DMS114 treated with DMSO at 0.1 percent for 48 hours (cell line): ENCODE measurements at regions not wholly inside any gene's neighbourhood (a gene's known extent, or its start where the extent isn't known, plus 50 kb on each side); places are given as distances from the start of the nearest gene placed in this dataset.

Source experiments
- DNase-seq: peaks from one replicate; lab custom pipeline; 2025; ENCODE audit not compliant: unreplicated experiment; lab: John Stamatoyannopoulos, UW

- no peak for DNase-seq
These were observed 169.7 kb upstream of the MITF start for GRCh38 chr3:69569520-69569919.

GRCh38 chr3:69568951-69569350 lies 170.3 kb upstream of the MITF start:
- no peak for DNase-seq

GRCh38 chr3:69568458-69568857 lies 170.8 kb upstream of the MITF start:
- no peak for DNase-seq

DNA sequence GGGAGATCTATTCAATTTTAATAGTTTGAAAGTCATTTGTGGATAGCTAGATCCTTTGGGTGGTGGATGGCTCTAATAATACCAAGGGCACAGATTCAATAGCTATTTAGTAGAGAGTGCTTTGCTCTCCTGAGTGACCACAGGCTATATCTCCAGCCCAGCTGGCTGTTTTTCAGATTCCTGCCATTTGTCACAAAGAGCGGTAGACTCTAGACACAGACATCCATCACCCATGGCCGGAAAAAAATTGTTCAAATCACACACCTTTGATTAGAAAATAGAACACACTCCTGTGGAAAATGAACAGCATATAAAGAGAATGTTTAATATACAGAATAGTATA lies 171.6 kb upstream of the MITF start:
- DNase-seq: no peak

DNA sequence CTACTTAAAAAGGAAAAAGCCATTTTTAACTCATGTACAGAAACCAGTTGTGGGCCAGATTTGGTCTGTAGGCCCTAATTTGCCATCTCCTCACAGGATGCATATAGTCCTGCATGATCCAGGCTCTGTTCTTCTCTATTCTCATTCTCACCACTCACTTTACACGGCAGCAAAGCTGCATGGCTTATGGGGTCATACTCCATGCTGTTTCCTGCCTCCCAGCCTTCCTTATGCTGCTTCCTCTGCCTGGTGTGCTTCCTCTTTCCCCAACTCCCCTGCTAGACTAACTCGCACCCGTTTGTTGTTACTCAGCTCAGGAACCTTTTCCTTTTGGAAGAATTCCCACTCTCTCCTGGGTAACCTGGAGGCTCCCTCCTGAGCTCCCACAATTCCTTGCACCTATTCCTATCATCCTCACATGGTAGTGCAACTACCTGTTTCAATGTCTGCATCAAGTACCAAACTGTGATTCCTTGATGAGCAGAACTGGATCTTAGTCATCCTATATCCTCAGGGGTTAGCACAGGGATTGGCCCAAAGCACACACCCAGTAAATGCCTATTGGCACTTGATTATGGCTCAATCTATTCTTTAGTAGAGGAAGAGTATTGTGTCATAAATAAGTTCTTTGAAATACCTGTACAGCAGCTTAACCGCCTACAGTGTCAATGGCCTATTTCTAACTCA lies 172.1 kb upstream of the MITF start:
- DNase-seq: no peak

DNA sequence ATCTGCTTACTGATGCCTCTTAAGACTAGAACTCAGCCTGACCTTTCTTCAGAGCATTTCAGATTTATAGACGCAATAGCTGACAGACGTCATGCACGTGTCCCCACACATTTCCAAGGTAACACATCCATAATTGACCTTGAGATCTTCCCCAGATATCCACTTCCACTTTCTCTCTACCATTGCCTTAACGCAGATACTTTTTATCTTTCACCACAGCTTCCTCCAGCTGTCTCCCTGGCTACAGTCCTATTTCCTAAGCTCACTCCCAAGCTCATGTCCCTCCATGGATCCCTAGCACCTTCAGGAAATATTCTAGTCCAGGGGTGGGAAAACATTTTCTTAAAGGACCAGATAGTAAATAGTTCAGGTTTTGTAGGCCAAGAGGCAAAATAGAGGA lies 173.0 kb upstream of the MITF start:
- DNase-seq: no peak

DNA sequence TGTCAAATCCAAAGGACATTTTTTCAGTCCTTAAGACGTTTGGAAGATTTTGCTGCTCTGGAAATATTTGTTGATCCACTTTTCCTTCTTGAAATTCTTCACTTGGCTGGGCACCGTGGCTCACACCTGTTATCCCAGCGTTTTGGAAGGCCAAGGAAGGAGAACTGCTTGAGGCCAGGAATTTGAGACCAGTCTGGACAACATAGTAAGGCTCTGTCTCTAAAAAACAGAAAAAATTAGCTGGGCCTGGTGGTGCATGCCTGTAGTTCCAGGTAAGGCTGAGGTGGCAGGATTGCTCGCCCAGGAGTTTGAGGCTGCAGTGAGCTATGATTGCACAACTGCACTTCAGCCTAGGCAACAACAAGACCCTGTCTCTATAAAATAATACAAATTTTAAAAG lies 173.9 kb upstream of the MITF start:
- DNase-seq: no peak

DNA sequence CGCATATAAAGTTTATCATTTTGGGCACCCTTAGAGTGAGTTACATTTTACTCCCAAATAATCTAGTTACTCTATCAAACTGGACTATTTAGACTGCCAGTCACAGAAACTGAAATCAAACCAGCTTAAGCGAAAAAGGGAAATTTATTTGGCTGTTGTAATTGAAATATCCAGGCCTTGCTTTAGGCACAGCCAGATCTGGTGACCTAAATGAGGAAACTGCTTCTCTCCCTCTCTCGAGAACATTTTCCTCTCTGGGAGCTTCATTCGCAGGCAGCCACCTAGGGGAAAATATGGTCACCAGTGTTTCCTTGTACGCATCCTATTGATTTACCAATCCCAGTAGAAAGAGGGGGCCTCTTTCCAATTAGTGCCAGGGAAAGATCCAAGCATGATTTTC lies 175.3 kb upstream of the MITF start:
- no peak for DNase-seq

GRCh38 chr3:69563151-69563550 lies 176.1 kb upstream of the MITF start:
- no peak for DNase-seq

GRCh38 chr3:69562020-69562419 lies 176.1 kb upstream of the FRMD4B start:
- no peak for DNase-seq

GRCh38 chr3:69560818-69561217 lies 174.9 kb upstream of the FRMD4B start:
- no peak for DNase-seq

- no peak for DNase-seq
These were observed 174.2 kb upstream of the FRMD4B start for GRCh38 chr3:69560116-69560515.

DNA sequence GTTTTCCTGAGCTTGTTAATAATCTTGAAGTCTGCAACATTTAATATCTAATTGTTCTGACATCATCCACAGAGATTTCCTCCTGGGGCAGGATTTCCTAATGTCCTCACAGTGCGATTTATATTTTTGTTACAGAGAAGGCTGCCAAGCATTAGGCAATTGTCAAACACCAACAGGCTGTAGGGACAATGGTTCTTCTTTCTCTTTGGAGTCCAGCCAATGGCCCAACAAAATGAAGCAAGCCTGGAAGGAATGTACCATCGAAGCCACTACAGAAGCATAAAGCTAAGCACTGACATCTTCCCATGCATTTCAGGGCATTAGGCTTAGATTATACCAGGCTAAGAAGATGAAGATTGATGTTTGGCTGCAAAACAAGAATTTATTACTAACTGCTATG lies 173.0 kb upstream of the FRMD4B start:
- DNase-seq: no peak

GRCh38 chr3:69554576-69554975 lies 168.7 kb upstream of the FRMD4B start:
- DNase-seq: no peak

DNA sequence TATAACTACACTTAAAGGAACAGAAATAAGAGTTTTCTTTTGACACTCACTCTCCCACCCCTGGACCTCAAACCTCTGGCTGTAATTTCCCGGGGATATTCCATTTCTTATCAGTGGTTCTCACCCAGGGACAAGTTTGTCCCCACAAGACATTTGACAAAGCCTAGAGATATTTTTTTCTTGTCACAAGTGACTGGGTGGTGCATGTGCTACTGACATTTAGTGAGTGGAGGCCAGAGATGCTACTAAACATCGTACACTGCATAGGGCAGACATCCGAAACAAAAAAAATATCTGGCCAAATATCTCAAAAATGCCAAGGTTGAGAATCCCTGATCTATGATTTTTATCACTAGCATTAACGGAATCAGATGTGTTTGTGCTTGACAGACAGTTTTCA lies 168.0 kb upstream of the FRMD4B start:
- no peak for DNase-seq

- DNase-seq: no peak
These were observed 161.6 kb upstream of the FRMD4B start for GRCh38 chr3:69547461-69547880.

- no peak for DNase-seq
These were observed 157.0 kb upstream of the FRMD4B start for GRCh38 chr3:69542805-69543429.

DNA sequence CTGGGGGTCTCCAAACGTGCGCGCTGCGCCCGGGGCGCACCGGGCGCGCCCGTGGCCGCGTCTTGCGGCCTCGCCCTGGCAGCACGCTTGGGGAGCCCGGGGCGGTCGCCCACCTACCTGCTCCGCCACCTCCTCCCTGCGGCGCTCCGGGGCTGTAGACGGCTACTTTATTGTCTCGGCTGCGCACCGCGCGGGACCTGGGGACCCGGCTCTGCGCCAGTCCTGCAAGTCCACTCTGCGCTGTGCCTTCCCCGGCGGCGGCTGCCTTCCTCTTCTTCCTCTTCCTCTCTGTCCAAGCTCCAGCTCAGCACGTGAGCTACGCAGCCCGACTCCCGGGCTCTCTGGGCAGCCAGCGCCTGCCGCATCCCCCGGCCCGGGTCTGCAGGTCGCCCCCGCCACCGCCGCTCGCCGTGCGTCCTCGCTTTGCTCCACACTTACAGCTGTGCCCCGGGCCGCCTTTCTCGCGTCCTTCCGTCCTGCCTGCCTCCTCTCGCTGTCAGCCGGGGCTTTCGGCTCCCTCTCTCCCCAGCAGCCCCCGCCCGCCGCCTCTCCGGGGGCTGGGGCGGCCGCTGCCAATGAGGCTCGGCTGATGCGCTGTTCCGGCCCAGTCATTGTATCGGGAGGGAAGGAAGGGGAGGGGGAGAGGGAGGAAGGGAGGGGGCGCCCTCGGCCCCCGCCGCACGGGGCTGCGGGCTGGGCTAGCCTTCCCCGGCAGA lies 156.4 kb upstream of the FRMD4B start:
- DNase-seq: peak; percentile 1

- DNase-seq: no peak
These were observed 155.8 kb upstream of the FRMD4B start for GRCh38 chr3:69541711-69542088.

DNA sequence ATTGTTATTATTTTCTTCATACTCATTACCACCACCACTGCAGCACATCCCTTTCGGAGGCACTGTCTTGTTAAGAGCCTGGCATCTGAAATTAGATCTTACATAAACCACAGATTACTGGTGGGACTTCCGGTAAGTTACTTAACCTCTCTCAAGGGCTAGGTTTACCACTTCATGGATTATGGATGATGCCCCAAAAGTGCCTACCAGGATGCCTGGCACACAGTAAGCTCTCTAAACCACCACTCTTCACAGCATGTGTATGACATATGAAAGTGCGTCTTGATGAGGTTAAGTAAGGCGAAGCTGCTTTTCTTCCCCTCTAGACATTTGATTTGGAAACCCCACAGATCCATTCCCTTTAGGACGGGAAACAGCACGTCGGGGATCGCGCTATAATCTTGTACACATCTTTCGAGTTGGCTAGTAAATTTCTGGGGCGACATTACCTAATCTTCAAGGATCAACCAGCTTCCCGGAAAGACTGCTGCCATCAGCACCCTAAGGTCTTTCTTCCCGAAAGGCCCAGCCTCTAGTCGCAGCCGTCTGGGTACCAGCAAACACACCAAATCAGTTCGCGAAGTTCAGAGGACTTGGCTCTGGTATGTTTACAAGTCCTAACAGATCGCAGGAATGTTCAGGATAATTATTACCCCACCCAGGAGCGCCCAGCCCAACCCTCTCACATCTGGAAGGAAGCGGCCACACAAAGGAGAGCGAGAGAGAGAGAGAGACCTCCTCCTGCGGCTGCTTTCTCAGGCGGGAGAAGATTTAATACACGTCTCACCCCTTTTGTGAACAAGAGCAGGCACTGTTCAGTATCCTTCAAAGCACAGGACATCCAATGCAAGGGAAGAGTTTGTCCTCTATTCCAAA lies 155.1 kb upstream of the FRMD4B start:
- DNase-seq: no peak

DNA sequence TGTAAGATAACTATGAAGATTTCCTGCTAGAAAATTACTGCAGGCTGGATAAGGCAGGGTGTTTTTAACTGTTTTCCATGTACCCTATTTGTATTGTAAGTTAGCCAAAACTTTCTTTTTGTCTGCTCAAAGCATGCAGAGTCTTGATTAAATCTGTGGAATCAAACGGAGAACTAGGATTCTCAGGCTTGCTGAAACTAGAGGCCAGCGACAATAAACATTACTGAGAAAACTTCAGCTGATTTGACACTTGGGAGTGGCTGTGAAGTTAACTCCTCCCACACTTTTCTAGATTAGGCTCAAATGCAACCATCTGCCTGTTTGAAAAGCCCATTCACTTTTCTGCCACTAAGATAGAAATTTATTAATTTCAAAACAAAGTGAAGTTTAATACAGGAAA lies 153.2 kb upstream of the FRMD4B start:
- DNase-seq: no peak

GRCh38 chr3:69538281-69538680 lies 152.4 kb upstream of the FRMD4B start:
- no peak for DNase-seq
